ENCODE measurements at regions not wholly inside any gene's neighbourhood (a gene's known extent, or its start where the extent isn't known, plus 50 kb on each side); places are given as distances from the start of the nearest gene placed in this dataset.

- TF ChIP-seq GATA2 (IDR thresholded peaks at IDR 0.05; ENCODE audit: low read depth, low read length) (no peak), GATA3 (IDR thresholded peaks at IDR 0.05; ENCODE audit: low read depth, low read length) (no peak)
Observed at GRCh38 chr6:169890049-169890448, 138.6 kb downstream of the ERMARD start.
